K562 (cell line): ENCODE measurements at regions not wholly inside any gene's neighbourhood (a gene's known extent, or its start where the extent isn't known, plus 50 kb on each side); places are given as distances from the start of the nearest gene placed in this dataset.

ENCODE experiments used
- ARID1B ChIP-seq: fragments of 450-650 bp; IDR thresholded peaks from 2 replicates; pipeline ENCODE4 v1.6.1; 2016; ENCODE audit warnings: antibody characterized with exemption, mild to moderate bottlenecking, inconsistent platforms
- ATF3 ChIP-seq, 2 experiments: fragments of 450-650 bp in 1 of 2; sonication (generic) in 1 of 2; formaldehyde crosslinking in 1 of 2; IDR thresholded peaks in 1 of 2; conservative IDR thresholded peaks in 1 of 2; 2 replicates each; pipeline versions ENCODE4 v1.6.1 to v1.8.1; 2016 to 2023; ENCODE audit warnings: mild to moderate bottlenecking in 2 of 2, moderate library complexity in 2 of 2, inconsistent platforms in 1 of 2, missing genetic modification reagents in 1 of 2
- BCOR ChIP-seq: fragments of 450-650 bp; IDR thresholded peaks from 2 replicates; pipeline ENCODE4 v1.6.1; 2016
- CBX5 ChIP-seq: IDR thresholded peaks from 2 replicates; pipeline ENCODE4 v1.6.1; 2014; ENCODE audit warnings: low read depth, borderline replicate concordance
- EP300 ChIP-seq: IDR thresholded peaks from 2 replicates; pipeline ENCODE4 v1.6.1; 2012; ENCODE audit warnings: low read length, improper control_type of control experiment
- GABPA ChIP-seq: fragments of 200-800 bp; sonication (Bioruptor generic); conservative IDR thresholded peaks from 2 replicates; pipeline ENCODE4 v1.6.1; 2016; ENCODE audit warnings: low read depth, missing genetic modification characterization, missing compliant biosample characterization
- GATA2 ChIP-seq: sonication (generic); formaldehyde crosslinking; IDR thresholded peaks from 2 replicates; pipeline ENCODE4 v1.4.0; 2020; ENCODE audit warnings: mild to moderate bottlenecking, missing genetic modification reagents
- KAT7 ChIP-seq: sonication (generic); formaldehyde crosslinking; IDR thresholded peaks from 2 replicates; pipeline ENCODE4 v1.8.0; 2022; ENCODE audit warnings: missing genetic modification reagents, mild to moderate bottlenecking, borderline replicate concordance
- KLF10 ChIP-seq: fragments of 250-450 bp; sonication (Bioruptor Pico); IDR thresholded peaks from 2 replicates; pipeline ENCODE4 v1.6.1; 2021; ENCODE audit warnings: matching md5 sums
- NR2F6 ChIP-seq: fragments of 450-650 bp; formaldehyde crosslinking; IDR thresholded peaks from 2 replicates; pipeline ENCODE4 v1.4.0; 2020; ENCODE audit warnings: mild to moderate bottlenecking
- PHB2 ChIP-seq: fragments of 450-650 bp; IDR thresholded peaks from 2 replicates; pipeline ENCODE4 v1.6.1; 2017; ENCODE audit warnings: low read depth
- PHF21A ChIP-seq: fragments of 450-650 bp; IDR thresholded peaks from 2 replicates; pipeline ENCODE4 v1.6.1; 2017; ENCODE audit warnings: low read depth, borderline replicate concordance
- RUNX1 ChIP-seq: sonication (generic); IDR thresholded peaks from 2 replicates; pipeline ENCODE4 v1.6.1; 2016; ENCODE audit warnings: antibody characterized with exemption, low read depth
- TCF3 ChIP-seq: sonication (generic); formaldehyde crosslinking; IDR thresholded peaks from 2 replicates; pipeline ENCODE4 v1.4.0; 2020; ENCODE audit warnings: mild to moderate bottlenecking, missing genetic modification reagents
- ZBTB12 ChIP-seq: fragments of 250-450 bp; sonication (Bioruptor Pico); IDR thresholded peaks from 2 replicates; pipeline ENCODE4 v1.4.0; 2020
- ZBTB34 ChIP-seq: fragments of 250-450 bp; sonication (Bioruptor Pico); IDR thresholded peaks from 2 replicates; pipeline ENCODE4 v1.8.0; 2021; ENCODE audit warnings: mild to moderate bottlenecking, moderate library complexity
- ZNF12 ChIP-seq: sonication (generic); formaldehyde crosslinking; IDR thresholded peaks from 2 replicates; pipeline ENCODE4 v1.4.0; 2020; ENCODE audit warnings: mild to moderate bottlenecking, missing genetic modification reagents
- ZNF197 ChIP-seq: fragments of 200-800 bp; sonication (Bioruptor generic); IDR thresholded peaks from 2 replicates; pipeline ENCODE4 v1.6.1; 2016; ENCODE audit warnings: low read depth, missing genetic modification characterization, missing compliant biosample characterization
- ZNF232 ChIP-seq: sonication (generic); formaldehyde crosslinking; IDR thresholded peaks from 2 replicates; pipeline ENCODE4 v1.8.0; 2022; ENCODE audit warnings: mild to moderate bottlenecking, missing genetic modification reagents
- ZNF695 ChIP-seq: fragments of 450-650 bp; formaldehyde crosslinking; IDR thresholded peaks from 2 replicates; pipeline ENCODE4 v1.4.0; 2020; ENCODE audit warnings: mild to moderate bottlenecking, moderate library complexity
- TF ChIP-seq, protein P1 (sequence below): fragments of 250-450 bp; sonication (Bioruptor Pico); IDR thresholded peaks from 2 replicates; pipeline ENCODE4 v1.8.0; 2022; ENCODE audit warnings: inconsistent platforms
- TF ChIP-seq, protein P2 (sequence below): sonication (generic); formaldehyde crosslinking; IDR thresholded peaks from 2 replicates; pipeline ENCODE4 v1.8.0; 2022; ENCODE audit warnings: mild to moderate bottlenecking, missing genetic modification reagents

DNA sequence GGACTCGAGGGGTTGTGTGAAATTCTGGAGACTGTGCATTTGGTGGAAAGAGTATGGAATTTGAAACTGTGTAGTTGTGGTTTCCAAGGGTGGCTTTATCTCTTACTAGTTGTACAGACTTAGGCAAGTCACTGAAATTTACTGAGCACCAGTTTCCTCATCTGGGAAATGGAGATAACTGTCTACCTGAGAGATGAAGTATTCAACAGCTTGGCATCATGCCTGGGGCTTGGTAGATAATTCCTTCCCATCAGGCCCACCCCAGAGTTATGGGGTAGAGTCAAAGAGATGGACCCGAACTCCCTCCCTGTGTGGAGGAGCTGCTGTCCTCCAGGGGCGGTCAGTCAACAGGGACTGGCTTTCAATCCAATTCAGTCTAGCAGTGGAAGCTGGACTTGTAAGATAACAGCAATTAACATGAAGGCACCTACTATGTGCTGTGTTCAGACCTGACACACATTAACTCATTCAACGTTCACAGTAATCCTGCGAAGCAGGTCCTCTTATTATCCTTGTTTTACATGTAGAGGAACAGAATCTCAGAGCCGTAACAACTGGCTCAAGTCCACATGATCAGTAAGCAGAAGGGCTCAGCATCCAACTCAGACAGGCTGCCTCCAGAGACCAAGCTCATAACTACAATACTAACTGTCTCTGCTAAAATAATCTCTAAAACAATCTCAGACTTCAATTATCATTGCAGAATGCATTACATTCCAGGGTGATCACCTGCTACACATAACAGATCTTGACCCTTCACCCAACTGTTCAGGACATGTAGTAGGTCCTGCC, 432.1 kb downstream of the LPIN1 start (continued):
- TF ChIP-seq ZBTB34 (no peak), GABPA (tag) (no peak), ZNF695 (no peak), ATF3 (IDR thresholded peaks at IDR 0.05) (no peak; the same call in 1 of the 2 replicates), ATF3 (CRISPR knock-in tag; conservative IDR thresholded peaks at IDR 0.05) (0 out of 2 replicates have a peak, but pooled peaks have one; percentile 34), GATA2 (CRISPR knock-in tag) (peak; percentile 70), KLF10 (CRISPR knock-in tag) (no peak), NR2F6 (CRISPR knock-in tag) (no peak), ZBTB12 (CRISPR knock-in tag) (no peak), BCOR (peak; percentile 35; the same call in 1 of the 2 replicates), ZNF197 (CRISPR knock-in tag) (no peak), EP300 (peak; percentile 88), RUNX1 (no peak), TCF3 (CRISPR knock-in tag) (peak; percentile 84), ZNF12 (CRISPR knock-in tag) (no peak), ARID1B (peak; percentile 93), ZNF232 (CRISPR knock-in tag) (no peak), KAT7 (CRISPR knock-in tag) (no peak), PHB2 (peak; percentile 35; the same call in 1 of the 2 replicates), PHF21A (no peak), CBX5 (no peak)
- TF ChIP-seq, protein P1, sequence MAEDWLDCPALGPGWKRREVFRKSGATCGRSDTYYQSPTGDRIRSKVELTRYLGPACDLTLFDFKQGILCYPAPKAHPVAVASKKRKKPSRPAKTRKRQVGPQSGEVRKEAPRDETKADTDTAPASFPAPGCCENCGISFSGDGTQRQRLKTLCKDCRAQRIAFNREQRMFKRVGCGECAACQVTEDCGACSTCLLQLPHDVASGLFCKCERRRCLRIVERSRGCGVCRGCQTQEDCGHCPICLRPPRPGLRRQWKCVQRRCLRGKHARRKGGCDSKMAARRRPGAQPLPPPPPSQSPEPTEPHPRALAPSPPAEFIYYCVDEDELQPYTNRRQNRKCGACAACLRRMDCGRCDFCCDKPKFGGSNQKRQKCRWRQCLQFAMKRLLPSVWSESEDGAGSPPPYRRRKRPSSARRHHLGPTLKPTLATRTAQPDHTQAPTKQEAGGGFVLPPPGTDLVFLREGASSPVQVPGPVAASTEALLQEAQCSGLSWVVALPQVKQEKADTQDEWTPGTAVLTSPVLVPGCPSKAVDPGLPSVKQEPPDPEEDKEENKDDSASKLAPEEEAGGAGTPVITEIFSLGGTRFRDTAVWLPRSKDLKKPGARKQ (CRISPR knock-in tag): no peak
- TF ChIP-seq, protein P2, sequence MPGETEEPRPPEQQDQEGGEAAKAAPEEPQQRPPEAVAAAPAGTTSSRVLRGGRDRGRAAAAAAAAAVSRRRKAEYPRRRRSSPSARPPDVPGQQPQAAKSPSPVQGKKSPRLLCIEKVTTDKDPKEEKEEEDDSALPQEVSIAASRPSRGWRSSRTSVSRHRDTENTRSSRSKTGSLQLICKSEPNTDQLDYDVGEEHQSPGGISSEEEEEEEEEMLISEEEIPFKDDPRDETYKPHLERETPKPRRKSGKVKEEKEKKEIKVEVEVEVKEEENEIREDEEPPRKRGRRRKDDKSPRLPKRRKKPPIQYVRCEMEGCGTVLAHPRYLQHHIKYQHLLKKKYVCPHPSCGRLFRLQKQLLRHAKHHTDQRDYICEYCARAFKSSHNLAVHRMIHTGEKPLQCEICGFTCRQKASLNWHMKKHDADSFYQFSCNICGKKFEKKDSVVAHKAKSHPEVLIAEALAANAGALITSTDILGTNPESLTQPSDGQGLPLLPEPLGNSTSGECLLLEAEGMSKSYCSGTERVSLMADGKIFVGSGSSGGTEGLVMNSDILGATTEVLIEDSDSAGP (CRISPR knock-in tag): no peak
